Transverse colon (tissue), 4 donors: ENCODE measurements at regions not wholly inside any gene's neighbourhood (a gene's known extent, or its start where the extent isn't known, plus 50 kb on each side); places are given as distances from the start of the nearest gene placed in this dataset.
"Not testable (repeated sequence)": the region's sequence is repeated elsewhere in the genome, so short reads cannot be mapped to it uniquely, and the experiment has no call there.

ENCODE experiments used
- DNase-seq: peaks from one replicate; pipeline ENCODE4 v3.0.0-alpha.2; 2019
- H3K27ac ChIP-seq, 4 donors: fragments of 200-600 bp; sonication (generic); 2 replicates each; pipeline ENCODE4 v1.5.1; 2016 to 2018; ENCODE audit warnings: inconsistent platforms in 4 of 4
- H3K27me3 ChIP-seq: fragments of 200-600 bp; sonication (generic); 2 replicates; pipeline ENCODE4 v1.5.1; 2017; ENCODE audit warnings: inconsistent platforms
- H3K36me3 ChIP-seq, 4 donors: fragments of 200-600 bp; sonication (generic); 2 replicates each; pipeline ENCODE4 v1.5.1; 2017 to 2019; ENCODE audit warnings: inconsistent platforms in 4 of 4
- H3K4me1 ChIP-seq, 4 donors: fragments of 200-600 bp; sonication (generic); 2 replicates each; pipeline ENCODE4 v1.5.1; 2017 to 2020; ENCODE audit warnings: inconsistent platforms in 4 of 4
- H3K4me3 ChIP-seq, 4 donors: fragments of 200-600 bp; sonication (generic); 1 replicate in 1 of 4; 2 replicates in 3 of 4; pipeline versions ENCODE4 v1.5.1 to v1.6.1; 2017 to 2019; ENCODE audit warnings: inconsistent platforms in 4 of 4
- H3K9me3 ChIP-seq, 2 donors: fragments of 200-600 bp; sonication (generic); 2 replicates each; pipeline ENCODE4 v1.5.1; 2017 to 2019; ENCODE audit warnings: inconsistent platforms in 2 of 2
- CTCF ChIP-seq, 5 experiments: fragments of 200-600 bp in 3 of 5; fragments of 450-650 bp in 2 of 5; sonication (generic) in 3 of 5; IDR thresholded peaks; 1 replicate in 2 of 5; 2 replicates in 3 of 5; pipeline ENCODE4 v1.5.1; 2016 to 2017; ENCODE audit warnings: antibody characterized with exemption in 5 of 5, inconsistent platforms in 3 of 5, mild to moderate bottlenecking in 2 of 5, moderate library complexity in 1 of 5
- EP300 ChIP-seq: sonication (generic); formaldehyde crosslinking; IDR thresholded peaks from one replicate; pipeline ENCODE4 v1.6.1; 2017; ENCODE audit warnings: antibody characterized with exemption, low read depth
- POLR2A ChIP-seq: fragments of 450-650 bp; IDR thresholded peaks from one replicate; pipeline ENCODE4 v1.6.1; 2016; ENCODE audit warnings: antibody characterized with exemption, mild to moderate bottlenecking, moderate library complexity
- POLR2AphosphoS5 ChIP-seq, 3 donors: sonication (generic); formaldehyde crosslinking; IDR thresholded peaks; one replicate each; pipeline ENCODE4 v1.6.1; 2016; ENCODE audit warnings: antibody characterized with exemption in 3 of 3
- WGBS, 2 donors: methylation state at CpG; one replicate each; pipeline ENCODE4 v1.1.5; 2018; ENCODE audit warnings: low coverage in 1 of 2; 5-methylcytosine and 5-hydroxymethylcytosine counted together
- in situ Hi-C, 4 donors: fragments of 200-750 bp; cut with MboI; loops; one replicate each; pipeline versions ENCODE4 v1.15.0 to v1.15.1; 2017; ENCODE audit warnings: low sequenced_read_pairs in 3 of 4, low pct_ligation_motif_present in 1 of 4, low pct_unique_long_range_greater_than_20kb in 1 of 4
- intact Hi-C: fragments of 100-400 bp; cut with DNase I; formaldehyde crosslinking; loops from one replicate; pipeline ENCODE4 v1.15.1; 2023; ENCODE audit warnings: low total_unique reads

- no peak for DNase-seq
- intact Hi-C loops = no loop called here
- H3K4me3 ChIP-seq = no peak overlapping the region
- no peaks in the 10 kb centered on the region for H3K36me3 ChIP-seq
- TF ChIP-seq CTCF (IDR thresholded peaks at IDR 0.05) (no peak), POLR2A (no peak), EP300 (no peak), POLR2AphosphoS5 (IDR thresholded peaks at IDR 0.05) (no peak)
- WGBS, 2 donors = 58 to 81% methylated on average over 2 to 3 of the region's 3 CpGs
- no peaks in the 10 kb centered on the region for H3K4me1 ChIP-seq
- in situ Hi-C loops = no loop called here
- no peaks in the 10 kb centered on the region for H3K27me3 ChIP-seq
- no peaks in the 10 kb centered on the region for H3K9me3 ChIP-seq
- H3K27ac ChIP-seq = no peak overlapping the region
These were observed 73.8 kb downstream of the TTC6 start for GRCh38 chr14:37669242-37669641.

GRCh38 chr14:37673439-37673838 is 78.0 kb downstream of the TTC6 start:
- TF ChIP-seq POLR2AphosphoS5 (IDR thresholded peaks at IDR 0.05) = no peak
- TF ChIP-seq EP300 = no peak
- no peak for TF ChIP-seq CTCF (IDR thresholded peaks at IDR 0.05)
- TF ChIP-seq POLR2A = no peak
- no peaks in the 10 kb centered on the region for H3K36me3 ChIP-seq
- H3K4me3 ChIP-seq = no peak overlapping the region
- H3K27me3 ChIP-seq = no peaks in the 10 kb centered on the region
- H3K9me3 ChIP-seq = no peaks in the 10 kb centered on the region
- in situ Hi-C loops = no loop called here
- intact Hi-C loops = no loop called here
- H3K27ac ChIP-seq = no peak overlapping the region
- WGBS, 2 donors = 80% methylated on average over 1 of the region's 1 CpG; no CpG with 5 or more reads in 1 of the 2 donors
- no peak for DNase-seq
- no peaks in the 10 kb centered on the region for H3K4me1 ChIP-seq

GRCh38 chr14:37678916-37679315 is 83.5 kb downstream of the TTC6 start:
- DNase-seq = no peak
- H3K36me3 ChIP-seq = no peaks in the 10 kb centered on the region
- 91 to 100% methylated on average over 3 of the region's 3 CpGs for WGBS, 2 donors
- intact Hi-C loops = no loop called here
- no peaks in the 10 kb centered on the region for H3K27me3 ChIP-seq
- TF ChIP-seq EP300 (no peak), POLR2AphosphoS5 (IDR thresholded peaks at IDR 0.05) (no peak), CTCF (IDR thresholded peaks at IDR 0.05) (no peak), POLR2A (no peak)
- no peak overlapping the region for H3K27ac ChIP-seq
- no peaks in the 10 kb centered on the region for H3K4me1 ChIP-seq
- H3K4me3 ChIP-seq = no peak overlapping the region
- in situ Hi-C loops = no loop called here
- no peaks in the 10 kb centered on the region for H3K9me3 ChIP-seq

- no peaks in the 10 kb centered on the region for H3K9me3 ChIP-seq
- DNase-seq = no peak
- 95% methylated on average over 3 of the region's 3 CpGs; no CpG with 5 or more reads in 1 of the 2 donors for WGBS, 2 donors
- no peak for TF ChIP-seq POLR2A
- no peak for TF ChIP-seq CTCF (IDR thresholded peaks at IDR 0.05)
- no peak for TF ChIP-seq EP300
- no peak for TF ChIP-seq POLR2AphosphoS5 (IDR thresholded peaks at IDR 0.05)
- H3K27me3 ChIP-seq = no peaks in the 10 kb centered on the region
- in situ Hi-C loops (no loop called here), intact Hi-C loops (no loop called here)
- H3K36me3 ChIP-seq = no peaks in the 10 kb centered on the region
- H3K27ac ChIP-seq = no peak overlapping the region
- H3K4me1 ChIP-seq = no peaks in the 10 kb centered on the region
- no peak overlapping the region for H3K4me3 ChIP-seq
These were observed 86.1 kb downstream of the TTC6 start for GRCh38 chr14:37681486-37681885.

GRCh38 chr14:37692680-37693079 is 97.3 kb downstream of the TTC6 start:
- H3K4me1 ChIP-seq, intact Hi-C loops, in situ Hi-C loops, H3K27me3 ChIP-seq, DNase-seq, H3K36me3 ChIP-seq, H3K27ac ChIP-seq, H3K4me3 ChIP-seq: not testable (repeated sequence)
- H3K9me3 ChIP-seq = peaks cover 0 to 13% of the 10 kb centered on the region in 2 donors

- DNase-seq, H3K27ac ChIP-seq, intact Hi-C loops, H3K4me1 ChIP-seq, H3K4me3 ChIP-seq, in situ Hi-C loops, H3K27me3 ChIP-seq, H3K36me3 ChIP-seq: not testable (repeated sequence)
- peaks cover 0 to 13% of the 10 kb centered on the region in 2 donors for H3K9me3 ChIP-seq
- WGBS, 2 donors = 85 to 100% methylated on average over 1 of the region's 1 CpG
These were observed 98.0 kb downstream of the TTC6 start for GRCh38 chr14:37693420-37693819.
